IMR-90 (cell line): ENCODE measurements at regions not wholly inside any gene's neighbourhood (a gene's known extent, or its start where the extent isn't known, plus 50 kb on each side); places are given as distances from the start of the nearest gene placed in this dataset.

ENCODE experiments used
- ATAC-seq: fragments of 200-7000 bp; cut with Tn5 transposase; 2 replicates; pipeline ENCODE4 v1.9.1; 2020; ENCODE audit warnings: low read depth, mild to moderate bottlenecking, moderate library complexity
- BruUV-seq: library from RNA; stranded (reverse); fragments of 400-500 nt; replicated peaks from 2 replicates; lab custom pipeline; 2021; lab: Mats Ljungman, UMichigan
- CTCF ChIA-PET: fragments of 300-600 bp; formaldehyde crosslinking; extraction: SDS; loops from one replicate; lab custom pipeline; 2021; ENCODE audit warnings: antibody characterized with exemption; lab: Yijun Ruan, JAX
- POLR2A ChIA-PET: fragments of 300-600 bp; sonication (Branson Sonifier 250); formaldehyde crosslinking; loops from one replicate; lab custom pipeline; 2022; ENCODE audit warnings: antibody characterized with exemption; ENCODE audit not compliant: unreplicated experiment; lab: Charles Lee
- DNase-seq: peaks from one replicate; pipeline ENCODE4 v3.0.0; 2013
- H2AFZ ChIP-seq: replicated peaks from 2 replicates; pipeline ENCODE3; 2013; ENCODE audit warnings: low read length, mild to moderate bottlenecking; ENCODE audit not compliant: poor library complexity
- H2AK5ac ChIP-seq: 2 replicates; pipeline ENCODE4 v1.6.1; 2013; ENCODE audit warnings: low read depth, low read length, inconsistent platforms
- H2AK9ac ChIP-seq: replicated peaks from 2 replicates; pipeline ENCODE3; 2013; ENCODE audit warnings: mild to moderate bottlenecking, low read depth, low read length, moderate library complexity; ENCODE audit not compliant: poor library complexity
- H2BK120ac ChIP-seq: 2 replicates; pipeline ENCODE4 v1.6.1; 2013; ENCODE audit warnings: low read depth, low read length, inconsistent platforms
- H2BK15ac ChIP-seq: 3 replicates; pipeline ENCODE4 v1.6.1; 2013; ENCODE audit warnings: low read depth, low read length, inconsistent platforms
- H2BK20ac ChIP-seq: 2 replicates; pipeline ENCODE4 v1.6.1; 2013; ENCODE audit warnings: low read depth, mild to moderate bottlenecking, inconsistent platforms, low read length, moderate library complexity
- H2BK5ac ChIP-seq: 2 replicates; pipeline ENCODE4 v1.6.1; 2013; ENCODE audit warnings: mild to moderate bottlenecking, low read depth, low read length, inconsistent platforms; ENCODE audit not compliant: poor library complexity, severe bottlenecking
- H3K14ac ChIP-seq: replicated peaks from 2 replicates; pipeline ENCODE4 v1.6.1; 2013; ENCODE audit warnings: low read depth, low read length, inconsistent platforms
- H3K18ac ChIP-seq: 2 replicates; pipeline ENCODE4 v1.6.1; 2013; ENCODE audit warnings: low read depth, low read length, control low read depth
- H3K23ac ChIP-seq: 2 replicates; pipeline ENCODE4 v1.6.1; 2013; ENCODE audit warnings: low read depth, low read length, inconsistent platforms
- H3K27ac ChIP-seq: 2 replicates; pipeline ENCODE4 v1.5.1; 2013; ENCODE audit warnings: mild to moderate bottlenecking, control low read depth, low read length; ENCODE audit not compliant: insufficient read depth
- H3K27me3 ChIP-seq: 2 replicates; pipeline ENCODE4 v1.6.1; 2013; ENCODE audit warnings: low read length; ENCODE audit not compliant: control insufficient read depth, insufficient read depth
- H3K36me3 ChIP-seq: 2 replicates; pipeline ENCODE4 v1.6.1; 2013; ENCODE audit warnings: low read length, mixed read lengths; ENCODE audit not compliant: control insufficient read depth, insufficient read depth
- H3K4ac ChIP-seq: 2 replicates; pipeline ENCODE4 v1.6.1; 2013; ENCODE audit warnings: low read depth, low read length, inconsistent platforms
- H3K4me1 ChIP-seq: 2 replicates; pipeline ENCODE4 v1.6.1; 2013; ENCODE audit warnings: low read length, mixed read lengths; ENCODE audit not compliant: control insufficient read depth, insufficient read depth
- H3K4me2 ChIP-seq: 2 replicates; pipeline ENCODE4 v1.6.1; 2013; ENCODE audit warnings: low read depth, mild to moderate bottlenecking, control low read depth, low read length, moderate library complexity
- H3K4me3 ChIP-seq: 2 replicates; pipeline ENCODE4 v1.5.1; 2013; ENCODE audit warnings: low read depth, mild to moderate bottlenecking, control low read depth, low read length, moderate library complexity; ENCODE audit not compliant: insufficient read depth
- H3K56ac ChIP-seq: 2 replicates; pipeline ENCODE4 v1.6.1; 2013; ENCODE audit warnings: low read length, inconsistent platforms; ENCODE audit not compliant: insufficient read depth; ENCODE audit errors: extremely low read depth
- H3K79me1 ChIP-seq, 2 experiments: 2 replicates each; pipeline ENCODE4 v1.6.1; 2013; ENCODE audit warnings: low read length in 2 of 2, inconsistent platforms in 1 of 2, low read depth in 1 of 2
- H3K9ac ChIP-seq: 2 replicates; pipeline ENCODE4 v1.6.1; 2013; ENCODE audit warnings: low read depth, low read length, control low read depth
- H3K9me1 ChIP-seq: 2 replicates; pipeline ENCODE4 v1.6.1; 2013; ENCODE audit warnings: low read length, inconsistent platforms; ENCODE audit not compliant: insufficient read depth
- H3K9me3 ChIP-seq: 2 replicates; pipeline ENCODE4 v1.6.1; 2013; ENCODE audit warnings: low read length; ENCODE audit not compliant: control insufficient read depth, insufficient read depth
- H4K20me1 ChIP-seq: 2 replicates; pipeline ENCODE4 v1.6.1; 2013; ENCODE audit warnings: low read length, inconsistent platforms; ENCODE audit not compliant: insufficient read depth
- H4K5ac ChIP-seq: 2 replicates; pipeline ENCODE4 v1.6.1; 2013; ENCODE audit warnings: mild to moderate bottlenecking, low read depth, low read length, control low read depth
- H4K8ac ChIP-seq, 2 experiments: 2 replicates each; pipeline ENCODE4 v1.6.1; 2013; ENCODE audit warnings: low read depth in 2 of 2, low read length in 2 of 2, control low read depth in 1 of 2, inconsistent platforms in 1 of 2
- H4K91ac ChIP-seq: 2 replicates; pipeline ENCODE4 v1.6.1; 2013; ENCODE audit warnings: low read depth, low read length, inconsistent platforms; ENCODE audit not compliant: insufficient read depth
- BHLHE40 ChIP-seq: fragments of 150-350 bp; IDR thresholded peaks from 2 replicates; pipeline ENCODE4 v1.6.1; 2016; ENCODE audit warnings: mild to moderate bottlenecking, low read depth, low read length
- FOS ChIP-seq: fragments of 150-350 bp; IDR thresholded peaks from 2 replicates; pipeline ENCODE4 v1.6.1; 2016; ENCODE audit warnings: low read depth, low read length
- MAZ ChIP-seq: IDR thresholded peaks from 2 replicates; pipeline ENCODE4 v1.6.1; 2012; ENCODE audit warnings: low read depth, mild to moderate bottlenecking, low read length, improper control_type of control experiment, moderate library complexity, borderline replicate concordance
- POLR2A ChIP-seq: IDR thresholded peaks from 2 replicates; pipeline ENCODE4 v1.6.1; 2012; ENCODE audit warnings: mild to moderate bottlenecking, low read depth, low read length
- SMC3 ChIP-seq: fragments of 150-350 bp; IDR thresholded peaks from 2 replicates; pipeline ENCODE4 v1.6.1; 2016; ENCODE audit warnings: low read depth, mild to moderate bottlenecking, antibody characterized with exemption, low read length, moderate library complexity
- WGBS, 2 experiments: methylation state at CpG; one replicate each; pipeline versions ENCODE4 v1.1.5 to v1.1.7; 2013; ENCODE audit warnings: missing lambda C conversion rate in 2 of 2; ENCODE audit not compliant: insufficient read length in 1 of 2; ENCODE audit errors: extremely low coverage in 2 of 2; 5-methylcytosine and 5-hydroxymethylcytosine counted together
- dilution Hi-C: fragments of 300-500 bp; cut with HindIII; formaldehyde crosslinking; loops from one replicate; pipeline ENCODE4 v1.14.3; 2018; ENCODE audit warnings: low sequenced_read_pairs; ENCODE audit not compliant: unreplicated experiment
- in situ Hi-C: fragments of 300-500 bp; cut with MboI; formaldehyde crosslinking; loops from 3 replicates; pipeline ENCODE4 v1.14.3; 2019; ENCODE audit warnings: low sequenced_read_pairs, inconsistent platforms, mixed read lengths
- intact Hi-C: fragments of 100-400 bp; cut with micrococcal nuclease; formaldehyde crosslinking; loops from 2 replicates; pipeline ENCODE4 v1.10.0; 2022
- TF ChIP-seq, protein P1 (sequence below): fragments of 150-350 bp; IDR thresholded peaks from 2 replicates; pipeline ENCODE4 v1.6.1; 2016; ENCODE audit warnings: low read depth, mild to moderate bottlenecking, low read length, moderate library complexity, borderline replicate concordance
- TF ChIP-seq, protein P2 (sequence below): fragments of 150-350 bp; IDR thresholded peaks from 2 replicates; pipeline ENCODE4 v1.6.1; 2017; ENCODE audit warnings: mild to moderate bottlenecking, antibody characterized with exemption, low read length, low read depth

DNA sequence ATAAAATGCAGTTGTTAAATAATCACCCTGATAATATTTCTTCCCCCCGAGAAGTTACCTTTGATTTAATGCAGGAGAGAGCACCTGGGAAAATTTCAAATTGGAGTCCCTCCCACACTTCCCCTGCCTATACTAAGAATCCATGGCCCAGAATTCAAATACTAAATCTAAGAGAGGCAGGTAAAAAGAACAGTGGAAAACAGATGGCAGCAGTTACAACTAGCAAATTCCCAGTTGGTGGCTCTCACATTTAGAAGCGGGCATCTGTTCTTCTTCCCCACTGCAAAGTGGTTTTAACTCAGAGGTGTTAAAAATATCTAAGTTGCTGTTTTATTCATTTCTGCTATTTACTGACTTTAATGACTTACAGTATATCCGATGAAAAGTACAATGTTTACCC, 210.4 kb upstream of the ELAVL2 start:
- no peaks in the 10 kb centered on the region for H3K9me1 ChIP-seq
- intact Hi-C loops, result no loop called here
- H2BK5ac ChIP-seq, result no peak overlapping the region
- ChIA-PET POLR2A (no interaction called here), CTCF (no interaction called here)
- no peaks in the 10 kb centered on the region for H3K79me1 ChIP-seq
- H3K56ac ChIP-seq, result no peak overlapping the region
- no peaks in the 10 kb centered on the region for H3K36me3 ChIP-seq
- no peak overlapping the region for H4K8ac ChIP-seq
- no peak for TF ChIP-seq BHLHE40
- no peak for TF ChIP-seq POLR2A
- TF ChIP-seq, protein P1, sequence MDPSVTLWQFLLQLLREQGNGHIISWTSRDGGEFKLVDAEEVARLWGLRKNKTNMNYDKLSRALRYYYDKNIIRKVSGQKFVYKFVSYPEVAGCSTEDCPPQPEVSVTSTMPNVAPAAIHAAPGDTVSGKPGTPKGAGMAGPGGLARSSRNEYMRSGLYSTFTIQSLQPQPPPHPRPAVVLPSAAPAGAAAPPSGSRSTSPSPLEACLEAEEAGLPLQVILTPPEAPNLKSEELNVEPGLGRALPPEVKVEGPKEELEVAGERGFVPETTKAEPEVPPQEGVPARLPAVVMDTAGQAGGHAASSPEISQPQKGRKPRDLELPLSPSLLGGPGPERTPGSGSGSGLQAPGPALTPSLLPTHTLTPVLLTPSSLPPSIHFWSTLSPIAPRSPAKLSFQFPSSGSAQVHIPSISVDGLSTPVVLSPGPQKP, result no peak
- TF ChIP-seq SMC3, result no peak
- TF ChIP-seq, protein P2, sequence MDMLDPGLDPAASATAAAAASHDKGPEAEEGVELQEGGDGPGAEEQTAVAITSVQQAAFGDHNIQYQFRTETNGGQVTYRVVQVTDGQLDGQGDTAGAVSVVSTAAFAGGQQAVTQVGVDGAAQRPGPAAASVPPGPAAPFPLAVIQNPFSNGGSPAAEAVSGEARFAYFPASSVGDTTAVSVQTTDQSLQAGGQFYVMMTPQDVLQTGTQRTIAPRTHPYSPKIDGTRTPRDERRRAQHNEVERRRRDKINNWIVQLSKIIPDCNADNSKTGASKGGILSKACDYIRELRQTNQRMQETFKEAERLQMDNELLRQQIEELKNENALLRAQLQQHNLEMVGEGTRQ, result no peak
- no peak for TF ChIP-seq MAZ
- no peak for TF ChIP-seq FOS
- H3K4me3 ChIP-seq, result no peak overlapping the region
- no peak overlapping the region for H4K91ac ChIP-seq
- H3K4me1 ChIP-seq, result no peaks in the 10 kb centered on the region
- H3K4me2 ChIP-seq, result no peak overlapping the region
- no peak overlapping the region for H3K18ac ChIP-seq
- no peak overlapping the region for H3K9ac ChIP-seq
- H2AFZ ChIP-seq, result no peak overlapping the region
- peaks cover 4% of the 10 kb centered on the region for H3K9me3 ChIP-seq
- no peaks in the 10 kb centered on the region for H3K27me3 ChIP-seq
- in situ Hi-C loops, result no loop called here
- H3K23ac ChIP-seq, result no peak overlapping the region
- H3K4ac ChIP-seq, result no peak overlapping the region
- H4K5ac ChIP-seq, result no peak overlapping the region
- no peaks in the 10 kb centered on the region for H4K20me1 ChIP-seq
- no peak overlapping the region for H2BK120ac ChIP-seq
- H3K27ac ChIP-seq, result no peak overlapping the region
- no peak overlapping the region for H2BK15ac ChIP-seq
- dilution Hi-C loops, result no loop called here
- H2BK20ac ChIP-seq, result no peak overlapping the region
- H2AK9ac ChIP-seq, result no peak overlapping the region
- DNase-seq, result no peak
- WGBS, 2 experiments, result no CpG with 5 or more reads among the region's 3 CpGs
- no peak overlapping the region for H3K14ac ChIP-seq
- ATAC-seq, result no peak
- no TSS peak for BruUV-seq
- no peak overlapping the region for H2AK5ac ChIP-seq
